ENCODE measurements at regions not wholly inside any gene's neighbourhood (a gene's known extent, or its start where the extent isn't known, plus 50 kb on each side); places are given as distances from the start of the nearest gene placed in this dataset.

GRCh38 chr7:85749696-85750453 lies 563.0 kb upstream of the SEMA3D start:
- no peak overlapping the region for H3K27ac Mint-ChIP-seq
- no peak for DNase-seq
- no peaks in the 10 kb centered on the region for H3K4me1 Mint-ChIP-seq
- peaks cover 0 to 5% (median 3%) of the 10 kb centered on the region in 3 donors for H3K27me3 Mint-ChIP-seq (ENCODE audit: low read depth in 3 of 3)
- no peak overlapping the region for H3K4me3 Mint-ChIP-seq
- peaks cover 12 to 69% (median 34%) of the 10 kb centered on the region in 6 donors for H3K9me3 Mint-ChIP-seq
- peaks cover 0 to 5% (median 0%) of the 10 kb centered on the region in 3 donors for H3K36me3 Mint-ChIP-seq

- no peak overlapping the region for H3K27ac Mint-ChIP-seq
- H3K27me3 Mint-ChIP-seq (ENCODE audit: low read depth in 3 of 3): peaks cover 0 to 5% (median 3%) of the 10 kb centered on the region in 3 donors
- no peak for DNase-seq
- peaks cover 0 to 5% (median 0%) of the 10 kb centered on the region in 3 donors for H3K36me3 Mint-ChIP-seq
- H3K4me3 Mint-ChIP-seq: no peak overlapping the region
- peaks cover 12 to 73% (median 33%) of the 10 kb centered on the region in 6 donors for H3K9me3 Mint-ChIP-seq
- no peaks in the 10 kb centered on the region for H3K4me1 Mint-ChIP-seq
Measured at GRCh38 chr7:85748861-85749260, 562.0 kb upstream of the SEMA3D start.

- Mint-ChIP-seq H3K27me3 (ENCODE audit: low read depth in 3 of 3) (peaks cover 0 to 1% (median 0%) of the 10 kb centered on the region in 3 donors), H3K9me3 (peaks cover 12 to 60% (median 39%) of the 10 kb centered on the region in 6 donors), H3K4me1 (no peaks in the 10 kb centered on the region), H3K36me3 (peaks cover 0 to 4% (median 0%) of the 10 kb centered on the region in 3 donors), H3K4me3 (no peak overlapping the region), H3K27ac (no peak overlapping the region)
- no peak for DNase-seq
Measured at GRCh38 chr7:85737426-85737825, 550.6 kb upstream of the SEMA3D start.

- no peaks in the 10 kb centered on the region for H3K4me1 Mint-ChIP-seq
- no peak for DNase-seq
- H3K4me3 Mint-ChIP-seq: no peak overlapping the region
- peaks cover 10 to 68% (median 44%) of the 10 kb centered on the region in 6 donors for H3K9me3 Mint-ChIP-seq
- no peaks in the 10 kb centered on the region for H3K27me3 Mint-ChIP-seq (ENCODE audit: low read depth in 3 of 3)
- peaks cover 0 to 4% (median 4%) of the 10 kb centered on the region in 3 donors for H3K36me3 Mint-ChIP-seq
- H3K27ac Mint-ChIP-seq: no peak overlapping the region
Measured at GRCh38 chr7:85736085-85736484, 549.2 kb upstream of the SEMA3D start.

GRCh38 chr7:85734823-85735222 lies 548.0 kb upstream of the SEMA3D start:
- H3K4me3 Mint-ChIP-seq: no peak overlapping the region
- H3K4me1 Mint-ChIP-seq: no peaks in the 10 kb centered on the region
- H3K36me3 Mint-ChIP-seq: peaks cover 0 to 4% (median 4%) of the 10 kb centered on the region in 3 donors
- H3K27me3 Mint-ChIP-seq (ENCODE audit: low read depth in 3 of 3): no peaks in the 10 kb centered on the region
- H3K9me3 Mint-ChIP-seq: peaks cover 6 to 68% (median 43%) of the 10 kb centered on the region in 6 donors
- H3K27ac Mint-ChIP-seq: no peak overlapping the region
- DNase-seq: no peak

- no peak overlapping the region for H3K4me3 Mint-ChIP-seq
- peaks cover 13 to 64% (median 45%) of the 10 kb centered on the region in 6 donors for H3K9me3 Mint-ChIP-seq
- peaks cover 0 to 4% (median 0%) of the 10 kb centered on the region in 3 donors for H3K36me3 Mint-ChIP-seq
- no peak for DNase-seq
- H3K27ac Mint-ChIP-seq: no peak overlapping the region
- H3K27me3 Mint-ChIP-seq (ENCODE audit: low read depth in 3 of 3): no peaks in the 10 kb centered on the region
- no peaks in the 10 kb centered on the region for H3K4me1 Mint-ChIP-seq
Measured at GRCh38 chr7:85733169-85733915, 546.5 kb upstream of the SEMA3D start.

GRCh38 chr7:85730012-85730411 lies 543.2 kb upstream of the SEMA3D start:
- Mint-ChIP-seq H3K4me3 (no peak overlapping the region), H3K27ac (no peak overlapping the region), H3K36me3 (peaks cover 0 to 4% (median 0%) of the 10 kb centered on the region in 3 donors), H3K9me3 (peaks cover 16 to 55% (median 39%) of the 10 kb centered on the region in 6 donors), H3K27me3 (ENCODE audit: low read depth in 3 of 3) (no peaks in the 10 kb centered on the region), H3K4me1 (no peaks in the 10 kb centered on the region)
- DNase-seq: no peak

- Mint-ChIP-seq H3K36me3 (no peaks in the 10 kb centered on the region), H3K27me3 (ENCODE audit: low read depth in 3 of 3) (peaks cover 0 to 2% (median 0%) of the 10 kb centered on the region in 3 donors), H3K4me3 (no peak overlapping the region), H3K27ac (no peak overlapping the region), H3K9me3 (peaks cover 11 to 30% (median 18%) of the 10 kb centered on the region in 6 donors), H3K4me1 (no peaks in the 10 kb centered on the region)
- DNase-seq: no peak
Measured at GRCh38 chr7:85725026-85725425, 538.2 kb upstream of the SEMA3D start.

- Mint-ChIP-seq H3K27me3 (ENCODE audit: low read depth in 3 of 3) (peaks cover 0 to 2% (median 0%) of the 10 kb centered on the region in 3 donors), H3K36me3 (no peaks in the 10 kb centered on the region), H3K4me1 (no peaks in the 10 kb centered on the region), H3K27ac (no peak overlapping the region), H3K4me3 (no peak overlapping the region), H3K9me3 (peaks cover 0 to 22% (median 7%) of the 10 kb centered on the region in 6 donors)
- DNase-seq: no peak
Measured at GRCh38 chr7:85719981-85720953, 533.4 kb upstream of the SEMA3D start.

- H3K4me3 Mint-ChIP-seq: no peak overlapping the region
- no peak overlapping the region for H3K27ac Mint-ChIP-seq
- peaks cover 0 to 2% (median 0%) of the 10 kb centered on the region in 3 donors for H3K27me3 Mint-ChIP-seq (ENCODE audit: low read depth in 3 of 3)
Measured at GRCh38 chr7:85716353-85716752, 529.5 kb upstream of the SEMA3D start.

GRCh38 chr7:85714951-85715350 lies 528.1 kb upstream of the SEMA3D start:
- DNase-seq: no peak
- H3K36me3 Mint-ChIP-seq: no peaks in the 10 kb centered on the region
- no peak overlapping the region for H3K4me3 Mint-ChIP-seq
- peaks cover 0 to 48% (median 13%) of the 10 kb centered on the region in 6 donors for H3K9me3 Mint-ChIP-seq
- H3K4me1 Mint-ChIP-seq: no peaks in the 10 kb centered on the region
- no peak overlapping the region for H3K27ac Mint-ChIP-seq
- H3K27me3 Mint-ChIP-seq (ENCODE audit: low read depth in 3 of 3): no peaks in the 10 kb centered on the region

More at GRCh38 chr7:85716353-85716752, 529.5 kb upstream of the SEMA3D start:
- no peak for DNase-seq
- H3K9me3 Mint-ChIP-seq: peaks cover 0 to 41% (median 7%) of the 10 kb centered on the region in 6 donors
- H3K36me3 Mint-ChIP-seq: no peaks in the 10 kb centered on the region
- H3K4me1 Mint-ChIP-seq: no peaks in the 10 kb centered on the region

GRCh38 chr7:85714043-85714578 lies 527.3 kb upstream of the SEMA3D start:
- H3K27me3 Mint-ChIP-seq (ENCODE audit: low read depth in 3 of 3): no peaks in the 10 kb centered on the region
- no peak overlapping the region for H3K4me3 Mint-ChIP-seq
- H3K27ac Mint-ChIP-seq: no peak overlapping the region
- peaks cover 0 to 53% (median 13%) of the 10 kb centered on the region in 6 donors for H3K9me3 Mint-ChIP-seq
- H3K4me1 Mint-ChIP-seq: no peaks in the 10 kb centered on the region
- H3K36me3 Mint-ChIP-seq: no peaks in the 10 kb centered on the region
- no peak for DNase-seq

- DNase-seq: no peak
Measured at GRCh38 chr7:85713171-85713570, 526.3 kb upstream of the SEMA3D start.

More at GRCh38 chr7:85713171-85713570, 526.3 kb upstream of the SEMA3D start:
- Mint-ChIP-seq H3K27ac (no peak overlapping the region), H3K9me3 (peaks cover 0 to 54% (median 14%) of the 10 kb centered on the region in 6 donors), H3K36me3 (no peaks in the 10 kb centered on the region), H3K27me3 (ENCODE audit: low read depth in 3 of 3) (no peaks in the 10 kb centered on the region), H3K4me3 (no peak overlapping the region), H3K4me1 (no peaks in the 10 kb centered on the region)

Measured in immature natural killer cell (primary cell).